HG03565 (cell line): ENCODE measurements at regions not wholly inside any gene's neighbourhood (a gene's known extent, or its start where the extent isn't known, plus 50 kb on each side); places are given as distances from the start of the nearest gene placed in this dataset.
"Not testable (repeated sequence)": the region's sequence is repeated elsewhere in the genome, so short reads cannot be mapped to it uniquely, and the experiment has no call there.

Source experiments
- ATAC-seq: cut with Tn5 transposase; IDR thresholded peaks from one replicate; pipeline ENCODE4 v1.9.1; 2021; ENCODE audit warnings: mild to moderate bottlenecking, moderate library complexity; ENCODE audit not compliant: unreplicated experiment

DNA sequence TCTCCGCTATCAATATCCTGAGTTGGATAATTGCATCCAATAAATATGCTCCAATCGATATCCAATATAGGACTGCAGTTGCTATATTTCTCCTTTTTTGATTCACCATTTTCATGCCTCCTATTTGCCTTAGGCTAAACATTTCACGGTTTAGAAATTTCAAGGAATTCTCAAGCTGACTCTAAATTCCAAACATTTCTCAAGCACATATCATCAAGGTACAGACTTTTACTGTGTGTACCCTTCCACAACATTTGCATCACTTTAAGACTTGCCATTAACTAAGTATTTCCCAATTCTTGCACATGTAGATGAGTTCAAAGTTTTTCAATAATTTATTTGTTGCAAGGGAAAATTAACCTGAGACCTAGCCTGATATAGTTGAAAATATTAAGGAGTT is 795.2 kb upstream of the TMPRSS15 start:
- ATAC-seq = no peak

DNA sequence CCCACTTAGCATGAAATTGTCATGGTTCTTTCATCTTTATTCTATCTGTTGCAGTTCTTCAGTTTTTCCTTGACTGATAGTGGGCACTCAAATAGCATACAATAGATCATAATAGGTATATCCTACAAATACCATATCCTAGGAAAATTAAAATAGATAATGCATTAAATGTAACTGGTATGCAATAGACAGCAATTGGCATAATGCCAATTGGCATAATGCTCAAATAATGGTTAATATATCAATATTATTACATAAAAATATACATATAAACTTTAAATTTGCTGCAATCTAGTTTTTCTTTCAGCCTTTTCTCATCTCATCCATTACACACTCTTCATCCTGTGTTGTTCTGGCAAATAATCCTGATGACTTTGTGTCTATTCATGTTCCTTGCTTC is 814.6 kb upstream of the TMPRSS15 start:
- no peak for ATAC-seq

- no peak for ATAC-seq
Observed at GRCh38 chr21:19224090-19224489, 820.5 kb upstream of the TMPRSS15 start.

GRCh38 chr21:19228226-19228625 is 824.6 kb upstream of the TMPRSS15 start:
- no peak for ATAC-seq

DNA sequence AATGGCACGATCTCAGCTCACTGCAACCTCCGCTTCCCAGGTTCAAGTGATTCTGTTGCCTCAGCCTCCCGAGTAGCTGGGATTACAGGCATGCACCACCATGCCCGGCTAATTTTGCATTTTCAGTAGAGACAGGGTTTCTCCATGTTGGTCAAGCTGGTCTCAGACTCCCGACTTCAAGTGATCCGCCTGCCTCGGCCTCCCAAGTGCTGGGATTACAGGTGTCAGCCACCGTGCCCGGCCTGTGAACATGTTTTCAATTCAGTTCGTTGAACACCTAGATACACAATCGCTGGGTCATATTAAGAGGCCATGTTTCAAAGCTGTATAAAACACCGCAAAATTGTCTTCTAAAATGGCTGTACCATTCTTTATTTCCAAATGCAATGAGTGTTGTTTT is 830.3 kb upstream of the TMPRSS15 start:
- not testable (repeated sequence) for ATAC-seq

DNA sequence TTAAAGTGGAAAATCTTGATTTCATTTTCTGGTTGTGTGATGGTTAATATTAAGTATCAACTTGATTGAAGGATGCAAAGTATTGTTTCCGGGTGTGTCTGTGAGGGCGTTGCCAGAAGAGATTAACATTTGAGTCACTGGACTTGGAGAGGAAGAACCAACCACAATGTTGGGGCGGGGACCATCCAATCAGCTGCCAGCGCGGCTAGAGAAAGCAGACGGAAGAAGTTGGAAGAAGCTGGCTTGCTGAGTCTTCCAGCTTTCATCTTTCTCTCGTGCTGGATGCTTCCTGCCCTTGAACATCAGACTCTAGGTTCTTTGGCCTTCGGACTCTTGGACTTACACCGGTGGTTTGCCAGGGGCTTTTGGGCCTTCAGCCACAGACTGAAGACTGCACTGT is 832.6 kb upstream of the TMPRSS15 start:
- no peak for ATAC-seq

DNA sequence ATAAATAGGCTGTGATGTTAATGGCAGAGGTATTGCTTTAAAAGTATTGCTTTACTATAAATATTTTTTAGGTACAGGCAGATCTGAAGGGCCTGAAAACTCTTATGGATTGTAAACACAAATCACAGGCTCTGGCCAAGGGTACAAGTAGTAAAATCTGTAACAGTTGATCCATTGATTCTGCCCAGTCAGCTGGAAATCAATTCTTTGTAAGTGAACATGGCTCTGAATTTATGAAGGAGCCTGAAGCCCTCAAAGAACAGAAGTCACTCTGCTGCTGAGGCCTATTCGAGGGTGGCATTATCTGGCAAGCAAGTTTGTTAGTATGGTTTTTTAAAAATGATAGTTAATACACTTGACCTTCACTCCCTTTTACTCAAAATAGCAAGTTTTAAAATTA is 834.0 kb upstream of the TMPRSS15 start:
- no peak for ATAC-seq

GRCh38 chr21:19239696-19240095 is 836.1 kb upstream of the TMPRSS15 start:
- no peak for ATAC-seq

DNA sequence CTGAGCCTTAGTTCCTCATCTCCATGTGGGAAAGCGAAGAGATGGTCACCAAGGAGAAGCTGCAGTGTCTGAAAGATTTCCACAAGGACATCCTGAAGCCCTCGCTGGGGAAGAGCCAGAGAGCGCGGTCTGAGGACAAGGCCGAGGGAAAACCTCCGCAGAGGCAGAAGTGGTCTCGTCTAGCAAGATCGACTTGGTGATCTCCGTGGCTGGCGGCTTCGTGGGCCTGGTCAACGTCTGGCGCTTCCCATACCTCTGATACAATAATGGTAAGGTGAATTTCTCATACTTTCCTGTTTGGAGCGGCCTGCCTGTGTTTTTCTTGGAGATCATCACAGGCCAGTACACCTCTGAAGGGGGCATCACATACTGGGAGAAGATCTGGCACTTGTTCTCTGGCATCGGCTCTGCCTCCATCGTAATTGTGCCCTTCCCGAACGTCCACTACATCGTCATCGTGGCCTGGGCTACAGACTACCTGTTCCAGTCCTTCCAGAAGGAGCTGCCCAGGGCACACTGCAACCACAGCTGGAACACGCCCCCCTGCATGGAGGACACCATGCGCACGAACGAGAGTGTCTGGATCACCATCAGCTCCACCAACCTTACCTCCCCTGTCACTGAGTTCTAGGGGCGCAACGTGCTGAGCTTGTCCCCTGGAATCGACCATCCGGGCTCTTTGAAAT is 841.1 kb upstream of the TMPRSS15 start:
- ATAC-seq = no peak

- no peak for ATAC-seq
Observed at GRCh38 chr21:19245188-19245580, 841.6 kb upstream of the TMPRSS15 start.

- no peak for ATAC-seq
Observed at GRCh38 chr21:19246018-19246417, 842.4 kb upstream of the TMPRSS15 start.

GRCh38 chr21:19256934-19257660 is 853.5 kb upstream of the TMPRSS15 start:
- no peak for ATAC-seq

- no peak for ATAC-seq
Observed at GRCh38 chr21:19261731-19262376, 858.3 kb upstream of the TMPRSS15 start.

DNA sequence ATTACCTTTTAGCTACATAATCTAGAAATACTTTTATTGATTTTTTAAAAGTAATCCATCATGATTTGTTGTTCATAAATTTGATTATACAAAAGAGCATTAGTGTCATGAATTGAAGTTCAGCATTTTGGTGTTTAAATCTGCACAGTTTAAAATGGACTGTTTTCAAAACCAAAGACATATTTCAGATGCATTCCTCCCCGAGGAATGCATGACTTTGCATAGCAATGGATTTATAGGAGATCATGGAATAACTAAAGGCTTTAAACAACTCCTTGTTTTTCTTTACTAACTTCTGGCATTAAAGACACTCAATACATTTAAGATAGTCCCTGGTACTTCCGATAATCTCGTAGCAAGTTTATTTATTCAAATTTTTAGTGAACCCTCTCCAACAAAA is 863.1 kb upstream of the TMPRSS15 start:
- ATAC-seq = no peak

DNA sequence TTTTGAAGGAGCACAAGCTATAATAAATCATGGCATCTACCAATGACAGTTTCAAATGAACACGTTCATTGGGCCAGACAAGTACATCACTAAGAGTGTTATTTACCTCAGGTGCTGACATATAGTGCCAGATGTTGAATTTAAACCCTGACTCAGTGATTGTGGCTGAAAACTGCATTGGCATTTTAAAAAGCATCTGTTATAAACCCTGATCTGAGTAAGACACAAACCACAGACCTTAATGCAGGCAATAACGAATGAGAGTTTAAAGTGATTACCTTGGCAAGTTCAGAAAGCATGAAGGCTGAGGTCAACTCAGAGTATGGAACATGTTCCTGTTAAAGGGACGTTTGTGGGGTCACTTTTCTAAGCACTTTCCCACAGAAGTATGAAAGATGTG is 865.1 kb upstream of the TMPRSS15 start:
- no peak for ATAC-seq

- no peak for ATAC-seq
Observed at GRCh38 chr21:19275065-19275464, 871.5 kb upstream of the TMPRSS15 start.

DNA sequence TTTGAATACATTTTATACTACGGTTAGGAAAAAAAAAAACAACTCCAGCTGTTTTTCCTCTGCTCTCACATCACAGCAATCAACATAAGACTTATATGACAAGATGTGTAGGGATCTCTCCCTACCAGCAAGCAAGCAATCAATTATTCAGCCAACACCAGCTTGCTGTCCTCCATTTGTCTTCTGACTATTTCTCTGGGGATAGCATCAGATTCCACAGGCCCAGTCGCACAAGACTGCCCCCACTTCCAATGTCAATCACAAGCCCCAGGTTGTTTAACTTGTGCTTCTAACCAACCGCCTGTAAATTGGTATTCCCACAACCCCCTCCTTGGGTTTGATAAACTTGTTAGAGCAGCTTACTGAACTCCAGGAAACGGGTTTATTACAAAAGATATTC is 873.1 kb upstream of the TMPRSS15 start:
- ATAC-seq = no peak

- no peak for ATAC-seq
Observed at GRCh38 chr21:19286876-19287275, 883.3 kb upstream of the TMPRSS15 start.

DNA sequence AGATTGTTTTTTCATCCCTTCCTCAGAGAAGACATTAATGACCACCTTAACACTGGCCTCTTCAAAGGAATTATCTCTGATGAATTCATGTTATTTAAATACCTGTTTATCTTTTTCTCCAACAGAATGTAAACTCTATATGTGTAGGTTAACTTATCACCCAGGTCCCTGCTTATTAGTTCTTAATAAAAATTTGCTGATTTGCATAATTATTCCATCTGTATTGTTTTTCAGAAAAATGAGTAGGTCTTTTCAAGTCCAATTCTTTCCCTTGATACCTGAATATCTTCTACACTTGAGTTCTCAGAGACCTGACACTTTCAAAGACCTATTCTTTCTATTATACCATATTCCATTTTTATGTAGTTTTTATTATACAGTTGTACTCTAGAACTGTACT is 886.7 kb upstream of the TMPRSS15 start:
- no peak for ATAC-seq

GRCh38 chr21:19320291-19320690 is 916.7 kb upstream of the TMPRSS15 start:
- ATAC-seq = no peak

DNA sequence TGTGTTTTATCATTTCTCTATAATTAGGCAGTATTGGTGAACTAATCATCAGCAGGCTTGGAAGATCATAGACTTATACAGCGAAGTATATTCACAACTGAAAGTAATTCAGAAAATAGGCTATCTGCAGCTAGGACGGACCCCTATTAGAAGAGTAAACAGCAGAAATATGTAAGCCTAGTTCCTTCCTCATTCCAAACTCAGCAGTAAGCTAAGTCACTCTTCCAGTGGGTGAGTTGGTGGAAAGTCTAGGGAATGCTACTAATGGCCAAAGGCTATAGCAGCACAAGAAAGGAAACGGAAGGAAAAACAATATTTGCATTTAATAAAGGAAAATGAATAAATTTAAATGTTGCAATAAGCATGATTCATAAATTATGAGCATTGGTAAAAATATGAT is 918.1 kb upstream of the TMPRSS15 start:
- no peak for ATAC-seq

- no peak for ATAC-seq
Observed at GRCh38 chr21:19322360-19322759, 918.8 kb upstream of the TMPRSS15 start.
